HG03039 (cell line): ENCODE measurements at regions not wholly inside any gene's neighbourhood (a gene's known extent, or its start where the extent isn't known, plus 50 kb on each side); places are given as distances from the start of the nearest gene placed in this dataset.
"Not testable (repeated sequence)": the region's sequence is repeated elsewhere in the genome, so short reads cannot be mapped to it uniquely, and the experiment has no call there.

Experiments
- ATAC-seq: cut with Tn5 transposase; IDR thresholded peaks from one replicate; pipeline ENCODE4 v1.9.1; 2021; ENCODE audit warnings: mild to moderate bottlenecking, moderate library complexity; ENCODE audit not compliant: unreplicated experiment

GRCh38 chr17:71438631-71439146, 682.1 kb upstream of the SOX9 start:
- ATAC-seq = no peak

- no peak for ATAC-seq
These were observed 680.3 kb upstream of the SOX9 start for GRCh38 chr17:71440513-71440912.

DNA sequence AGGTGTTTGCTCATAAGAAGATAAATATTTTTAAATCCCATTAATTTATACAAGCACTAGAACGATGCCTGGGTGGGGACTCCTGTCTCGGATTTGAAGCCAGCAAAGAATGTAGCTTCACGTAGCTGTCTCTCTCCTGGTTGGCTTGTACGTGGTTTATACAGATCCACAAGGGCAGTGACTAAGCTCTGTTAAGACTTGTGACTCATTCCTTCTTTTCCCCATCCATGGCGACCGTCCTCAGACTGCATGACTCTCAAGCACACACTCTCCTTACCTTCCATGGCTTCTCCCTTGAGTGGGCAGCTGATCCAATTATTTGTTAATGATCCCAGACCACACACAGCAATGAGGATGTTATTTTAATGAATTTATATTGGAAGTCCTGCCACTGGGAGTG, 679.7 kb upstream of the SOX9 start:
- ATAC-seq = no peak

GRCh38 chr17:71444078-71444477, 676.7 kb upstream of the SOX9 start:
- no peak for ATAC-seq

- no peak for ATAC-seq
These were observed 674.0 kb upstream of the SOX9 start for GRCh38 chr17:71446645-71447437.

DNA sequence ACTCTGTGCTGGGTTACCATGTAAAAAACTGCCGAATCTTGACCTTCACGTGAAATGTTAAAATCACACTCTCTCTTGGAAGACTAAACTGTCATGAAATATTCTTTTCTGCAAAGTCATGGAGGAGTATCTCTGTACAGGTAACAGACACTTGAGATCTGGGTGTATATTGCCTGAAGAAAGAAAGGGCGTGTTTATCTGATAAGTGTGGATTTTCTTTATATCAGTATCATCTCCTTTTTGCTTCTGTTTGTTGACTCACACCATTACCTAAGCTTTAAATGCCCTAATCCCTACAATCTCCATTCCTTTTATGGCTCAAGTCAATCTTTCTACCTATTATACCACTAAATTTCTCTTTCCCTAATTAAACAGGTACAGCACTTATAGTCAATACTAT, 673.2 kb upstream of the SOX9 start:
- no peak for ATAC-seq

- not testable (repeated sequence) for ATAC-seq
These were observed 670.2 kb upstream of the SOX9 start for GRCh38 chr17:71450657-71451056.

GRCh38 chr17:71453876-71454422, 666.9 kb upstream of the SOX9 start:
- ATAC-seq = no peak

DNA sequence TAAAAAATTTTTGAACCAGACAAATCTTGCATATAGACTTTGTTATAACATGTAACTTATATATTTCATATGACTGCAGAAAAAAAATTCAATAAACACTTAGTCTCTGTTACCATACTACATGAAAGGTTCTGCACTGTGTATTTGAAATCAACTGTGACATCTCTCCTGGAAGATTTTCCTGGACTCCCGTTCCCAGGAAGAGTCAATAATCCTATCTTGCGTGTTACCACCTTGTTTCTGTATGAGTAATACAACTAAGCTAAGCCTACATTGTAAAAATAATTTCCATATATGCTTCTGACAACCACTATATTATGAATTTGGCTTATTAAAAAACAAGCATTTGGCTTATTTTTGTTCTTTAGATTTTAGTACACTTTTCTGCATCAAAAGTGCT, 665.6 kb upstream of the SOX9 start:
- ATAC-seq = no peak

GRCh38 chr17:71458322-71458721, 662.5 kb upstream of the SOX9 start:
- ATAC-seq = no peak

- no peak for ATAC-seq
These were observed 659.9 kb upstream of the SOX9 start for GRCh38 chr17:71460943-71461342.

GRCh38 chr17:71461498-71462169, 659.2 kb upstream of the SOX9 start:
- ATAC-seq = no peak

DNA sequence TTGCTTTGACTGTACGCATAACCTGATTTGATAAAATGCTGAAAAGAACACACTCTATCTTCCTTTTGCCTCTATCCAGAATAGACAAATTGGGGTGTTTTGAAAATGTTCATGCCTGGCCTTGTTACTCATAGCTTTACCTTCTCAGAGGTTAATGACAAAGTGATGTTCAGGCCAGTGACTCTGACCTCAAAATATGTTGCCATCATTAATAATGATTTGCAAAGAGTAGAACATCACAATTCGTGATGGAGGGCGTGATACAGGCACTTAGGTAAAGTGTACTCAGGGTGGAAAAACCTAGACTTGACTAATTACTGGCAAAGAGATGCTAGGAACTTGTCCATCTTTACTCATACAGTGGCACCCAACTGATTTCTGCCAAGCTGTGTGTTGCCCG, 656.6 kb upstream of the SOX9 start:
- no peak for ATAC-seq

DNA sequence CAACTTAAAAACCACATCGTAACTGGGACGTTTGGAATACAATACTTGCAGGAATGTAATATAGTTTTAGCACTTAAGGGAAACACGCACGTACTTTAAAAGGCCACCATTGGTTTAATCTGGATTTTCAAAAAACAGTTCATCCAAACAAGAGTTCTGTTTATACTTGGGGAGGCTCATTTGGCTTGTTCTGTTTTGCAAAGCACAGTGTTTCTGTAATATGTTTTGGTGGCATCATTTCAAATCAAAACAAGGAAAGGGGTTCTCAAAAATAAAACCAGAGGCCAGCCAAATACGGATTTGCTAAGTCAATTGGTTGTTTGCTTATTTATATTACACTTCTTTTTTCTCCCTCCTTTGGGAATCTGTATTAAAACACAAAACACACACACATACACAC, 656.1 kb upstream of the SOX9 start:
- ATAC-seq = no peak

- no peak for ATAC-seq
These were observed 653.1 kb upstream of the SOX9 start for GRCh38 chr17:71467719-71468118.

- ATAC-seq = no peak
These were observed 650.8 kb upstream of the SOX9 start for GRCh38 chr17:71470062-71470461.

DNA sequence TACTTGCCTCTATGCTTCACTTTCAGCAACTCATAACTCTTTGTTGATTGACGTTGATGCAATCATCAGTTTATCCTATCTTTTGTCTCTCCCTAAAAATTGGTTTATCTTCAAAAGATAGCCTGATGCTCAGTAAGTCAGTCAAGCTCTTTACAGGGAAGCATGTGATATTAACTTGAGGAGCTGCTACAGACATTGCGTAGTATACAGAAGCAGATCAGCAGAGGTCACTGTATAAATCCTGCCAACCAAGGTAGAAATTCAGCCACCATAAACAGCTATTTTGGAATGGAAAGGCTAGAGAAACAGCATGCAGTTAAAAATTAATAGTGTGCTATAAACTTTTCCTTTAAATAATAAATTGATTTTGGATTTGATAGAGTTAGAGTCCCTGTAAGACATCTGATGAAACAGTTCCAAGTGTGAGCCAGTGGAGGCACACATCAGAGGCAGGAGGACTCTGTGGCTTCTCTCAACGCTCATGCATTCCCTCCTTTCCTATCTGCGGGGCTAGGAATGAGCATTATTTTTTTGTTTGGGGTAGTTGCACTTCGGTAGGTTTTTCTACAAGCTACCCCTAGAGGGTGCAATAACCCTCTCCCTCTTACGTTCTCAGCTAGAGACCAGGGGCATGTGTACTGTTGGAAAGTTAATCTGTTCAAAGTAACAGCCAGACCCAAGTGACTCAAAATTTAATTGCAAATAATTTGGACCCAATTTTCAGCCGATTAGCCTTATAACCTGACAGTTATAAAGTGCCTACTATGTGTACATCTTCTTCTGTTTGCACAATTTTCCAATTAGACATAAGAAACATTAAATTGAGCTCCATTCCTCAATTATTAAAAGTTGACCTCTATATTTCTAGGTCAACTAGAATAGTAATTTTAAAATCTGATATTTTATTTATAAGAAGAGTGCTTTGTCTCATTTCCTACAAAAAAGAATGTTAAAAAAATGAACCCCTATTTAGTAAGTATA, 647.7 kb upstream of the SOX9 start:
- no peak for ATAC-seq

- no peak for ATAC-seq
These were observed 643.5 kb upstream of the SOX9 start for GRCh38 chr17:71477356-71477755.

GRCh38 chr17:71480099-71480498, 640.7 kb upstream of the SOX9 start:
- ATAC-seq = no peak

- no peak for ATAC-seq
These were observed 638.2 kb upstream of the SOX9 start for GRCh38 chr17:71482625-71483024.

- no peak for ATAC-seq
These were observed 636.3 kb upstream of the SOX9 start for GRCh38 chr17:71484546-71484945.
